ENCODE measurements at regions not wholly inside any gene's neighbourhood (a gene's known extent, or its start where the extent isn't known, plus 50 kb on each side); places are given as distances from the start of the nearest gene placed in this dataset.

DNA sequence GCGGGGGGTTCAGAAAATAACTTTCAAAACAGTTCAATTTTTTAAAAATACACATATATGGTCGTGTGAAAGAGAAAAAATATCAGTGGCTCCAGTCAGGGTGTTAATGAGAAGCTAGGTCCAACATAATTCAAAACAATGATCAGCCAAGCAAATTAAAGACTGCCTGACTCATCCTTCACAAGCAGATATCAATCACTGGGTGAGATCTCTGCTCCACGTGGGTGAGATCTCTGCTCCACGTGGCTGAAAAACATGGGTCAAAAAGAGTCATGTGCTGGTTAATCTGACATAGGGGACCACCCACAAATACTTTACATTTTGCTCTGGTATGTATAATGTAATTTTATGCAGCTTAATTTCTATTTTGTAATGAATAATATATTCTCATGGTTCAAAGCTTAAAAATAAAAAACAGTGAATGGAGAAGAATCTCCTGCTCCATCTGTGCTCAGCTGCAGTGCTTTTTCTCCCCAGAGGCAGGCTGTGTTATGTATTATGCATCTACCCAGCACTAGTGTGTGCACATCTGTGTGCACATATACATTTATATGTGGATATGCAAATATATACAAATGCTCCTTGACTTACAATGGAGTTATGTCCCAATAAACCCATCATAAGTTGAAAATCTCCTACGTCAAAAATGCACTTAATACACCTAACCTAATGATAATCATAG is 93.1 kb upstream of the S1PR3 start:
- no peaks in the 10 kb centered on the region for H4K20me1 ChIP-seq (replicated peaks in 1 of 2; ENCODE audit: control insufficient read depth in 1 of 2, insufficient read depth in 2 of 2, low read length in 2 of 2)
- POLR2A ChIA-PET (ENCODE audit: partially characterized antibody): no interaction called here
- FAIRE-seq (no peak), DNase-seq (ENCODE audit: low read depth in 1 of 2, low spot score in 2 of 2) (no peak)
- no peak overlapping the region for H3K9ac ChIP-seq (replicated peaks in 1 of 4; ENCODE audit: extremely low read depth in 1 of 4, low read depth in 3 of 4, low read length in 3 of 4)
- 0 out of 2 replicates have a peak, but pooled peaks cover 2% of the 10 kb centered on the region for H3K23me2 ChIP-seq (ENCODE audit: low read depth, low read length)
- CTCF ChIA-PET (ENCODE audit: partially characterized antibody): interaction anchor here (0.9 kb wide), 1 partner anchor 20 kb away, joined by 3 read pairs; no protein-coding TSS in a partner anchor
- TF ChIP-seq, protein P1, sequence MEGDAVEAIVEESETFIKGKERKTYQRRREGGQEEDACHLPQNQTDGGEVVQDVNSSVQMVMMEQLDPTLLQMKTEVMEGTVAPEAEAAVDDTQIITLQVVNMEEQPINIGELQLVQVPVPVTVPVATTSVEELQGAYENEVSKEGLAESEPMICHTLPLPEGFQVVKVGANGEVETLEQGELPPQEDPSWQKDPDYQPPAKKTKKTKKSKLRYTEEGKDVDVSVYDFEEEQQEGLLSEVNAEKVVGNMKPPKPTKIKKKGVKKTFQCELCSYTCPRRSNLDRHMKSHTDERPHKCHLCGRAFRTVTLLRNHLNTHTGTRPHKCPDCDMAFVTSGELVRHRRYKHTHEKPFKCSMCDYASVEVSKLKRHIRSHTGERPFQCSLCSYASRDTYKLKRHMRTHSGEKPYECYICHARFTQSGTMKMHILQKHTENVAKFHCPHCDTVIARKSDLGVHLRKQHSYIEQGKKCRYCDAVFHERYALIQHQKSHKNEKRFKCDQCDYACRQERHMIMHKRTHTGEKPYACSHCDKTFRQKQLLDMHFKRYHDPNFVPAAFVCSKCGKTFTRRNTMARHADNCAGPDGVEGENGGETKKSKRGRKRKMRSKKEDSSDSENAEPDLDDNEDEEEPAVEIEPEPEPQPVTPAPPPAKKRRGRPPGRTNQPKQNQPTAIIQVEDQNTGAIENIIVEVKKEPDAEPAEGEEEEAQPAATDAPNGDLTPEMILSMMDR (IDR thresholded peaks at IDR 0.05; ENCODE audit: control extremely low read depth in 1 of 3, insufficient read depth in 1 of 3, low read depth in 1 of 3, low read length in 3 of 3): no peak
- TF ChIP-seq CTBP2 (IDR thresholded peaks at IDR 0.05; ENCODE audit: borderline replicate concordance, insufficient read depth, insufficient read length, low read length) (no peak), SIRT6 (IDR thresholded peaks at IDR 0.05; ENCODE audit: low read length) (no peak)
- no peak overlapping the region for H2BK5ac ChIP-seq (ENCODE audit: low read depth, low read length)
- H3K14ac ChIP-seq (ENCODE audit: insufficient read length): no peak overlapping the region
- H2BK15ac ChIP-seq (ENCODE audit: low read length): no peak overlapping the region
- no peaks in the 10 kb centered on the region for H3K27me3 ChIP-seq (replicated peaks in 1 of 4; ENCODE audit: control insufficient read depth in 3 of 4, extremely low read depth in 1 of 4, insufficient read depth in 3 of 4, low read length in 3 of 4)
- no peak overlapping the region for H3K23ac ChIP-seq (ENCODE audit: insufficient read length)
- no peak overlapping the region for H4K5ac ChIP-seq (ENCODE audit: insufficient read length, low read depth, low read length)
- H3K4me3 ChIP-seq (ENCODE audit: extremely low read depth in 1 of 4, insufficient read depth in 2 of 4, low read depth in 3 of 4, low read length in 4 of 4): no peak overlapping the region
- H3K4ac ChIP-seq (replicated peaks; ENCODE audit: insufficient read length, low read depth, low read length): no peak overlapping the region
- no peaks in the 10 kb centered on the region for H3K4me1 ChIP-seq (replicated peaks in 1 of 4; ENCODE audit: control insufficient read depth in 3 of 4, insufficient read depth in 4 of 4, low read length in 3 of 4)
- H4K8ac ChIP-seq (ENCODE audit: extremely low read depth, insufficient read depth, low read length): no peak overlapping the region
- no peak overlapping the region for H2AK5ac ChIP-seq (ENCODE audit: low read depth, low read length)
- H3K4me2 ChIP-seq (ENCODE audit: insufficient read depth in 1 of 2, low read depth in 2 of 2, low read length in 2 of 2): no peak overlapping the region
- H3K9me3 ChIP-seq (ENCODE audit: insufficient read depth in 2 of 2, low read depth in 1 of 2, low read length in 1 of 2): no peaks in the 10 kb centered on the region
- no peaks in the 10 kb centered on the region for H3K79me2 ChIP-seq (ENCODE audit: control insufficient read depth in 1 of 2, insufficient read depth in 2 of 2, low read length in 2 of 2)
- no peak overlapping the region for H2BK12ac ChIP-seq (ENCODE audit: low read depth, low read length)
- no peaks in the 10 kb centered on the region for H3K36me3 ChIP-seq (ENCODE audit: control insufficient read depth in 2 of 4, insufficient read depth in 4 of 4, low read length in 3 of 4)
- H2BK20ac ChIP-seq (ENCODE audit: low read length): no peak overlapping the region
- H4K91ac ChIP-seq (replicated peaks; ENCODE audit: insufficient read length, low read length): no peak overlapping the region
- no peak overlapping the region for H3K18ac ChIP-seq (ENCODE audit: extremely low read depth, low read length)
- H2BK120ac ChIP-seq (replicated peaks; ENCODE audit: low read depth, low read length): no peak overlapping the region
- no peak overlapping the region for H3K27ac ChIP-seq (ENCODE audit: low read depth, low read length)
- H2AFZ ChIP-seq (ENCODE audit: low read length): no peak overlapping the region
- WGBS, 2 experiments (ENCODE audit: extremely low coverage in 1 of 2, insufficient coverage in 1 of 2, insufficient read length in 1 of 2, insufficient replicate concordance in 2 of 2, low coverage in 1 of 2, low lambda C conversion rate in 2 of 2, missing lambda C conversion rate in 1 of 2): 80% methylated on average over 5 of the region's 5 CpGs; no CpG with 5 or more reads in 1 of the 2 experiments
- no peaks in the 10 kb centered on the region for H3K79me1 ChIP-seq (ENCODE audit: low read depth, low read length)
- H3K56ac ChIP-seq (replicated peaks; ENCODE audit: insufficient read length, low read depth, low read length): no peak overlapping the region

Measured in H1 (cell line).